ENCODE measurements at regions not wholly inside any gene's neighbourhood (a gene's known extent, or its start where the extent isn't known, plus 50 kb on each side); places are given as distances from the start of the nearest gene placed in this dataset.

- Histone ChIP-seq H3K27me3 (ENCODE audit: low read depth) (no peaks in the 10 kb centered on the region), H3K4me3 (no peak overlapping the region), H3K4me1 (peaks cover 10% of the 10 kb centered on the region), H3K27ac (replicated peaks) (no peak overlapping the region), H3K9me3 (replicated peaks) (peaks cover under 1% of the 10 kb centered on the region), H3K36me3 (no peaks in the 10 kb centered on the region)
- TF ChIP-seq CTCF (IDR thresholded peaks at IDR 0.05; ENCODE audit: borderline replicate concordance): no peak
- no peak for DNase-seq
- intact Hi-C loops (cut with micrococcal nuclease): no loop called here
Measured at GRCh38 chr2:215796140-215796855, 217.1 kb downstream of the MREG start.

- no peak for DNase-seq
- H3K4me3 ChIP-seq: no peak overlapping the region
- H3K9me3 ChIP-seq (replicated peaks): no peaks in the 10 kb centered on the region
- peaks cover 10% of the 10 kb centered on the region for H3K4me1 ChIP-seq
- no peak overlapping the region for H3K27ac ChIP-seq (replicated peaks)
- H3K27me3 ChIP-seq (ENCODE audit: low read depth): no peaks in the 10 kb centered on the region
- no peak for TF ChIP-seq CTCF (IDR thresholded peaks at IDR 0.05; ENCODE audit: borderline replicate concordance)
- H3K36me3 ChIP-seq: no peaks in the 10 kb centered on the region
- intact Hi-C loops (cut with micrococcal nuclease): no loop called here
Measured at GRCh38 chr2:215794829-215795546, 218.4 kb downstream of the MREG start.

- Histone ChIP-seq H3K4me1 (peaks cover 10% of the 10 kb centered on the region), H3K27ac (replicated peaks) (peak overlapping the region; percentile 33), H3K9me3 (replicated peaks) (no peaks in the 10 kb centered on the region), H3K27me3 (ENCODE audit: low read depth) (no peaks in the 10 kb centered on the region), H3K4me3 (no peak overlapping the region), H3K36me3 (no peaks in the 10 kb centered on the region)
- no peak for TF ChIP-seq CTCF (IDR thresholded peaks at IDR 0.05; ENCODE audit: borderline replicate concordance)
- no peak for DNase-seq
- intact Hi-C loops (cut with micrococcal nuclease): no loop called here
Measured at GRCh38 chr2:215793747-215794595, 219.4 kb downstream of the MREG start.

GRCh38 chr2:215791481-215791937 lies 221.8 kb downstream of the MREG start:
- intact Hi-C loops (cut with micrococcal nuclease): no loop called here

More at GRCh38 chr2:215791481-215791937, 221.8 kb downstream of the MREG start:
- H3K4me3 ChIP-seq: no peak overlapping the region
- no peak overlapping the region for H3K27ac ChIP-seq (replicated peaks)
- no peaks in the 10 kb centered on the region for H3K36me3 ChIP-seq
- no peaks in the 10 kb centered on the region for H3K9me3 ChIP-seq (replicated peaks)
- no peak for DNase-seq
- no peak for TF ChIP-seq CTCF (IDR thresholded peaks at IDR 0.05; ENCODE audit: borderline replicate concordance)
- H3K4me1 ChIP-seq: peaks cover 10% of the 10 kb centered on the region
- no peaks in the 10 kb centered on the region for H3K27me3 ChIP-seq (ENCODE audit: low read depth)
